ENCODE measurements at regions not wholly inside any gene's neighbourhood (a gene's known extent, or its start where the extent isn't known, plus 50 kb on each side); places are given as distances from the start of the nearest gene placed in this dataset.
A peak's percentile ranks its signal among the peaks of the same experiment; 100 is the strongest.
"Not testable (repeated sequence)": the region's sequence is repeated elsewhere in the genome, so short reads cannot be mapped to it uniquely, and the experiment has no call there.

DNA sequence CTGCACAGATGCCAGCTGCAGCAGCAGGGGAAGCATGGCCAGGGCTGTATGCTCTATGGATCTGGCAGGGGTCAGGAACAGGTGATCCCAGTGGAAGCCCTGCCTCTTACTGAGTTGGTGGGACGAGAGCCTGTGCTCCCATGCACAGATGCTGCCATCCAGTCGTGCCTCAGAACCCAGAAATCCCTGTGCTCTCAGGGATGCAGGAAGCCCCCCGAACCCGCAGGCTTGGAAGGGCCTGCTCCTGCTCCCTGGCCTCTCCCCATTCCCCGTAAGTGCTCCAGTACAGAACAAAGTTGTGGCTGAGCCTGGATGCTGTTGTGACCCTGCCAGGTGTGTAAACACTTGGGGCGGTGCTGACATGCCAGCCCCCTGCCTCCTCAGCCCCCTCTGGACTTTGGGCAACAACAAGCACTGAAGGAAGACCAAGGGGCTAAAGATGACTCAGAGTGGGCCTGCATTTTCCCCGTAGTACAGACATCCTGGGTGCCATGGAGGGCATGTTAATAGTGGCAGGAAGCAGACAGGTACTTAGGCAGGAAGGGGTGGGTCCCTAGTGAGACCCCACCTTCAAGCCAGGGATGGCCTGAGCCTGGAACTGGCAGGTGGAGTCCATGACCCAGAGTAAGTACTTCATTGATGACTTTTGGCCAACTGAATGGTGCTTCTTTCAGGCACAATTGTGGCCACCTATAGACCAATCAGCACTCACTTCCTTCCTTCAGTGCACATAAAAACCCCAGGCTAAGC, 1640.7 kb downstream of the C4orf33 start:
- no peak for TF ChIP-seq CTCF (IDR thresholded peaks at IDR 0.05; ENCODE audit: insufficient read depth, low read depth, low read length, missing control alignments)
- no peak for DNase-seq (ENCODE audit: low read depth)
- no peak overlapping the region for H3K4me3 ChIP-seq (ENCODE audit: low read depth, low read length)

- DNase-seq (ENCODE audit: low read depth), result no peak
- H3K4me3 ChIP-seq (ENCODE audit: low read depth, low read length), result no peak overlapping the region
- TF ChIP-seq CTCF (IDR thresholded peaks at IDR 0.05; ENCODE audit: insufficient read depth, low read depth, low read length, missing control alignments), result no peak
Observed at GRCh38 chr4:130738233-130738632, 1642.3 kb downstream of the C4orf33 start.

DNA sequence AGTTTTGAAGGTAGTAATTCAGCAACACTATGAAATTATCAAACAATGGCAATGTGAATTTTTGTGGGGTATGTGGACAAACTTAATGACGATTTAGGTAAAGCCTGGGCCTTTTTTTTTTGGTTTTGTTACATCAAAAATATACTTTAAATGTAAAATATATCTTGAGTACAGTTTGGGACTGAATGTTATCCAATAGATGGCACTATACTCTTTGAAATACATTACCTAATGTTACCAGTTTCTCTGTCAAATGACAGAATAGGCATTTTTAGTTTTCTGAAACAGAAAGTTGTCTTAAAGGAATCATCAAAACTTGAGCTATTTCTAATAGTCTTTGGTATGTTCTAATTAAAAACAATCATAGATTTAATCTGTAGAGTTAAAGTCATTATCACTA, 1651.9 kb downstream of the C4orf33 start:
- DNase-seq (ENCODE audit: low read depth), result no peak
- TF ChIP-seq CTCF (IDR thresholded peaks at IDR 0.05; ENCODE audit: insufficient read depth, low read depth, low read length, missing control alignments), result peak; percentile 0
- no peak overlapping the region for H3K4me3 ChIP-seq (ENCODE audit: low read depth, low read length)

DNA sequence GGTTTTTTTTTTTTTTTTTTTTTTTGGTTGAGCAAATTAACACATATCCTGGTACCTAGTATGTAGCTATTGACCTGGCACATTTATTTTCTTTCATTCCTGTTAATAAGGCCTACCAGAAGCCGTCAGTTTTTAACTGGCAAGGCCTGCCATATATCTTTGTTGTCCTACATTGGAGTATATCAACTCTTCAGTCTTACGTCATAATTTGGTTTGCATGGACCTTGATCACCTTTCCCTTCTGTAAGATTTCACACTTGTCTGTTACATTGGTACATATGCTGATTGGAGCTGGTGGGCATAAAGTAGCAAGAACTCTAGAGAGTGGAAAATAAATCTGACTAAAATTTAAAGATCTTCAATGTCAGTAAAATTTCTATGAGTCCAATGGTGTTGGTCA, 1658.0 kb downstream of the C4orf33 start:
- DNase-seq (ENCODE audit: low read depth), result no peak
- H3K4me3 ChIP-seq (ENCODE audit: low read depth, low read length), result no peak overlapping the region
- no peak for TF ChIP-seq CTCF (IDR thresholded peaks at IDR 0.05; ENCODE audit: insufficient read depth, low read depth, low read length, missing control alignments)

GRCh38 chr4:130760246-130760645, 1664.3 kb downstream of the C4orf33 start:
- no peak for TF ChIP-seq CTCF (IDR thresholded peaks at IDR 0.05; ENCODE audit: insufficient read depth, low read depth, low read length, missing control alignments)
- no peak for DNase-seq (ENCODE audit: low read depth)
- H3K4me3 ChIP-seq (ENCODE audit: low read depth, low read length), result no peak overlapping the region

DNA sequence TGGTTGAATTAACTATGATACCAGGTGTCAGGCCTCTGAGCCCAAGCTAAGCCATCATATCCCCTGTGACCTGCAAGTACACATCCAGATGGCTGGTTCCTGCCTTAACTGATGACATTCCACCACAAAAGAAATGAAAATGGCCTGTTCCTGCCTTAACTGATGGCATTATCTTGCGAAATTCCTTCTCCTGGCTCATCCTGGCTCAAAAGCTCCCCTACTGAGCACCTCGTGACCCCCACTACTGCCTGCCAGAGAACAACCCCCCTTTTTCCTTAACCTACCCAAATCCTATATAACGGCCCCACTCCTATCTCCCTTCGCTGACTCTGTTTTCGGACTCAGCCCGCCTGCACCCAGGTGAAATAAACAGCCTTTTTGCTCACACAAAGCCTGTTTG, 1671.4 kb downstream of the C4orf33 start:
- DNase-seq (ENCODE audit: low read depth), result not testable (repeated sequence)

DNA sequence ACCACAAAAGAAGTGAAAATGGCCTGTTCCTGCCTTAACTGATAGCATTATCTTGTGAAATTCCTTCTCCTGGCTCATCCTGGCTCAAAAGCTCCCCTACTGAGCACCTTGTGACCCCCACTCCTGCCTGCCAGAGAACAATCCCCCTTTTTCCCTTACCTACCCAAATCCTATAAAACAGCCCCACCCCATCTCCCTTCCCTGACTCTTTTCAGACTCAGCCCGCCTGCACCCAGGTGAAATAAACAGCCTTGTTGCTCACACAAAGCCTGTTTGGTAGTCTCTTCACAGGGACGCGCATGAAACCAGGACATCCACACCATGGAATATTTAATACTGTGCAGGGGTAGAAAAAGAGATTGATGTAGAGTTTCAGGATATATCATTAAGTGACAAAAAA, 1677.0 kb downstream of the C4orf33 start:
- not testable (repeated sequence) for DNase-seq (ENCODE audit: low read depth); H3K4me3 ChIP-seq (ENCODE audit: low read depth, low read length)

More for the DNA sequence above, 1671.4 kb downstream of the C4orf33 start:
- H3K4me3 ChIP-seq (ENCODE audit: low read depth, low read length), result not testable (repeated sequence)

GRCh38 chr4:130808492-130808891, 1712.5 kb downstream of the C4orf33 start:
- DNase-seq (ENCODE audit: low read depth), result peak; percentile 5
- peak; percentile 26 for TF ChIP-seq CTCF (IDR thresholded peaks at IDR 0.05; ENCODE audit: insufficient read depth, low read depth, low read length, missing control alignments)
- H3K4me3 ChIP-seq (ENCODE audit: low read depth, low read length), result no peak overlapping the region

Measured in GM12865 (cell line).